MCF 10A (cell line): ENCODE measurements at regions not wholly inside any gene's neighbourhood (a gene's known extent, or its start where the extent isn't known, plus 50 kb on each side); places are given as distances from the start of the nearest gene placed in this dataset.

Source experiments
- BruUV-seq: library from RNA; stranded (reverse); fragments of 400-500 nt; replicated peaks from 2 replicates; lab custom pipeline; 2021; lab: Mats Ljungman, UMichigan
- CTCF ChIA-PET: fragments of 300-600 bp; sonication (Branson Sonifier 250); formaldehyde crosslinking; extraction: SDS; loops from one replicate; lab custom pipeline; 2021; ENCODE audit warnings: antibody characterized with exemption, inconsistent platforms; lab: Yijun Ruan, JAX
- POLR2A ChIA-PET: fragments of 300-600, 350-650 bp; sonication (Branson Sonifier 250); formaldehyde crosslinking; extraction: SDS; loops from one replicate; lab custom pipeline; 2020; ENCODE audit warnings: antibody characterized with exemption, inconsistent platforms; lab: Yijun Ruan, JAX
- DNase-seq: peaks from one replicate; pipeline ENCODE4 v3.0.0-alpha.2; 2018; ENCODE audit not compliant: unreplicated experiment
- H3K27ac Mint-ChIP-seq: one replicate; pipeline ENCODE4 v1.8.0; 2022; ENCODE audit warnings: mild to moderate bottlenecking, low read depth, mixed read lengths; ENCODE audit not compliant: unreplicated experiment
- H3K27me3 Mint-ChIP-seq: one replicate; pipeline ENCODE4 v1.8.0; 2022; ENCODE audit warnings: mixed read lengths; ENCODE audit not compliant: insufficient read depth, unreplicated experiment
- H3K36me3 Mint-ChIP-seq: one replicate; pipeline ENCODE4 v1.8.0; 2022; ENCODE audit warnings: mild to moderate bottlenecking, moderate library complexity, mixed read lengths; ENCODE audit not compliant: insufficient read depth, unreplicated experiment
- H3K4me1 Mint-ChIP-seq: one replicate; pipeline ENCODE4 v1.8.0; 2022; ENCODE audit warnings: mixed read lengths; ENCODE audit not compliant: insufficient read depth, unreplicated experiment
- H3K4me3 Mint-ChIP-seq: one replicate; pipeline ENCODE4 v1.8.0; 2022; ENCODE audit warnings: mild to moderate bottlenecking, moderate library complexity, mixed read lengths; ENCODE audit not compliant: unreplicated experiment
- H3K9me3 Mint-ChIP-seq: one replicate; pipeline ENCODE4 v1.8.0; 2022; ENCODE audit warnings: mixed read lengths; ENCODE audit not compliant: unreplicated experiment
- intact Hi-C: fragments of 100-400 bp; cut with micrococcal nuclease; formaldehyde crosslinking; loops from 2 replicates; pipeline ENCODE4 v1.14.1; 2022
- TF ChIP-seq, protein P1 (sequence below): fragments of 200-600 bp; IDR thresholded peaks from one replicate; pipeline ENCODE4 v1.8.0; 2022; ENCODE audit warnings: antibody characterized with exemption, mild to moderate bottlenecking; ENCODE audit not compliant: unreplicated experiment

DNA sequence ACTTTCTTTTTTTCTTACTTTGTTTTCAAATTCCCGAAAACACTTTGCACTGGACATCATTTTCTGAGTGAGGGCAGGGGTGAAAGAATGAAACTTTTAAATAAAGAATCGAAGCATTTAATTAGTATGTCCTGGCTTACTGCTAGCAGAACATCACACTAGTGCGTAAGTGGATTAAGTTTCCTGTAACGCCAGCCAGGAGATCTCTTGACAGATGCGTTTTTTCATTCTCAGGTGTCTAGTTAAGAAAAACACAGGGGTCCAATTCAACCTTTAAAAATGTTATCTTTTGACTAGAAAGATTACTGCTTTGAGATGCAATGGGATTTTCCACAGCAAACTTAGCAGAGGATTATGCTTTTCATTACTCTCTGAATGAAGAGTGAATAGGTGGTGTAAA is 858.8 kb upstream of the EPHA7 start:
- Mint-ChIP-seq H3K4me3 (no peak overlapping the region), H3K4me1 (no peaks in the 10 kb centered on the region), H3K36me3 (no peaks in the 10 kb centered on the region), H3K27ac (no peak overlapping the region), H3K27me3 (peaks cover 36% of the 10 kb centered on the region), H3K9me3 (no peaks in the 10 kb centered on the region)
- DNase-seq = no peak
- POLR2A ChIA-PET = no interaction called here
- intact Hi-C loops = no loop called here
- no TSS peak for BruUV-seq
- CTCF ChIA-PET = interaction anchor here (0.6 kb wide), 1 partner anchor 150 kb away, joined by 3 read pairs; no protein-coding TSS in a partner anchor
- TF ChIP-seq, protein P1, sequence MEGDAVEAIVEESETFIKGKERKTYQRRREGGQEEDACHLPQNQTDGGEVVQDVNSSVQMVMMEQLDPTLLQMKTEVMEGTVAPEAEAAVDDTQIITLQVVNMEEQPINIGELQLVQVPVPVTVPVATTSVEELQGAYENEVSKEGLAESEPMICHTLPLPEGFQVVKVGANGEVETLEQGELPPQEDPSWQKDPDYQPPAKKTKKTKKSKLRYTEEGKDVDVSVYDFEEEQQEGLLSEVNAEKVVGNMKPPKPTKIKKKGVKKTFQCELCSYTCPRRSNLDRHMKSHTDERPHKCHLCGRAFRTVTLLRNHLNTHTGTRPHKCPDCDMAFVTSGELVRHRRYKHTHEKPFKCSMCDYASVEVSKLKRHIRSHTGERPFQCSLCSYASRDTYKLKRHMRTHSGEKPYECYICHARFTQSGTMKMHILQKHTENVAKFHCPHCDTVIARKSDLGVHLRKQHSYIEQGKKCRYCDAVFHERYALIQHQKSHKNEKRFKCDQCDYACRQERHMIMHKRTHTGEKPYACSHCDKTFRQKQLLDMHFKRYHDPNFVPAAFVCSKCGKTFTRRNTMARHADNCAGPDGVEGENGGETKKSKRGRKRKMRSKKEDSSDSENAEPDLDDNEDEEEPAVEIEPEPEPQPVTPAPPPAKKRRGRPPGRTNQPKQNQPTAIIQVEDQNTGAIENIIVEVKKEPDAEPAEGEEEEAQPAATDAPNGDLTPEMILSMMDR = no peak

DNA sequence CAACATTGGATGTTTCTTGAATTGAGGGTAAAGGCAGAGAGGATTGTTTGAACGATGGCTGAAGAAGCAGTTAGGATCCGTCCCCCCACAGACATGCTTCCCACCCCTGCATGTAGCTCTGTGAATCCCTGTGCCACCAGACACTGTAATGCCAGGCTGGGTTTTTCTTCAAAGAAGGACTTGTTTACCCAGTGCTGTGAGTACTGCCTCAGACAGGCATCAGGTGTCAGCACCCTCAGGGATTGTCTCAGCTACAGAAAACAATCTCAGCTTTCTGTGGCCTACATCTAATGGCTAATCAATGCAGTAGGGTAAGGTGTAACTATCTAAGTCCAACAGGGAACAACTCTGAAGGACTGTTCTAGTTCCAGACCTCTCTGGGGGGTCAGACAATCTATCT is 853.0 kb upstream of the EPHA7 start:
- ChIA-PET CTCF (no interaction called here), POLR2A (no interaction called here)
- H3K4me1 Mint-ChIP-seq = no peaks in the 10 kb centered on the region
- no peak overlapping the region for H3K27ac Mint-ChIP-seq
- TF ChIP-seq, protein P1 = no peak
- H3K27me3 Mint-ChIP-seq = peaks cover 75% of the 10 kb centered on the region
- H3K9me3 Mint-ChIP-seq = no peaks in the 10 kb centered on the region
- DNase-seq = no peak
- no peak overlapping the region for H3K4me3 Mint-ChIP-seq
- H3K36me3 Mint-ChIP-seq = no peaks in the 10 kb centered on the region
- no TSS peak for BruUV-seq
- intact Hi-C loops = no loop called here

DNA sequence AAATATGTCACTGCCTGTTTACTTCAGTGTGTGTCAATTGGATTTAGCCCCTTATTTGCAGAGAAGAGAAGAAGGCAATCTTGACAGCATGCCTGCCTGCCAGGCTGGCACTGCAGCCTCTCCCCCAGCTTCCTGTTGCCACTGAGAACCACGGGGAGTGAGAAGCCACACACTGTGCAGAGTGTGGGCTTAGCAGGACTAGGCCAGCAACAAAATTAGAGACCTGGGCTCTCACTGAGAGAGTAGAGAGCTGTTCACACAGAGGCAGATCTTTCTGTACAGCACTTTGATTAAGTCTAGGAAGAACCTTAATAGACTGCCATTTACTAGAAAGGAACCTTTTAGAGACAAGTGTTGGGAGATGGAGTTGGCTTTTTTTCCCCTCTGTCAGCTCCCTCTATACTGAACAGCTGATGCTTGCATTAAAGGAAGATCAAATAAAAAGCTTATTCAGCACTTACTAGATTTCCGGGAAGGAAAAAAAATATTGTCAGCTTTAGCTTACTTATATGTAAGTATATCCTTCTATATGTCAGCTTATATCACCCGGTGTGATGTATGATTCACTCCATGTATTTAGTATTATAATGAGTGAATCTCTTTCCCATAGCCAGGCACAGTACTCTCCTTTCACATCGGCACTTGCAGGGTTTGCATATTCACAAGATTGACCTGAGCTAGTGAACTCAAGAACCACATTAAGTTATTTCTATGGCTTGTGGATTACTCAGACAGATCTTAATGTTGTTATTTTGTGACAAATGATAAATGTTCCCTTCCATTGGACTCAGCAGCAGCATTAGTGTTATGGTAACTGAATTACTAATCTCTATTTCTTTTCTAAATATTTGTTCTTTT is 851.0 kb upstream of the EPHA7 start:
- peaks cover 6% of the 10 kb centered on the region for H3K9me3 Mint-ChIP-seq
- TF ChIP-seq, protein P1 = no peak
- H3K27ac Mint-ChIP-seq = no peak overlapping the region
- BruUV-seq = no TSS peak
- peaks cover 86% of the 10 kb centered on the region for H3K27me3 Mint-ChIP-seq
- no peak for DNase-seq
- no peaks in the 10 kb centered on the region for H3K4me1 Mint-ChIP-seq
- ChIA-PET CTCF (no interaction called here), POLR2A (no interaction called here)
- H3K4me3 Mint-ChIP-seq = no peak overlapping the region
- no peaks in the 10 kb centered on the region for H3K36me3 Mint-ChIP-seq
- intact Hi-C loops = no loop called here

DNA sequence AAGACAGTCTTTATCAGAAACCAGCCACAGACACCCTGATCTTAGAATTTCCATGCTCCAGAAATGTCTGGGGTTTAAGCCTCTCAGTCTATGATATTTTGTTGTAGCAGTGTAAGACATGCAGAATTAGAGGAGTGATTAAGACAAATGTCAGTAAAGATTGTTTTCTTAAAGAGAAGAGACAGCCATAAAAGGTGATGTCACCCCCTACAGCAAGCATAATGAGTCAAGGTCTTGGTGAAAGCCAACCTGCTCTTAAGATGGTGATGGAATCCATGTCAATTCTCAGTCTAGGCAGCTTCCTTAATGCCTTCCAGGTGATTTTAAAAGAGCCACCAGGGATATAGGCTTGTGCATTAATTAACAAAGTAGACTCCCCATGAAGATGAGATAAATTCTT is 849.9 kb upstream of the EPHA7 start:
- no peak overlapping the region for H3K27ac Mint-ChIP-seq
- CTCF ChIA-PET = no interaction called here
- no peak for DNase-seq

More for the DNA sequence above, 849.9 kb upstream of the EPHA7 start:
- POLR2A ChIA-PET = no interaction called here
- intact Hi-C loops = no loop called here
- Mint-ChIP-seq H3K27me3 (peaks cover 89% of the 10 kb centered on the region), H3K4me1 (no peaks in the 10 kb centered on the region), H3K4me3 (no peak overlapping the region), H3K9me3 (peaks cover 15% of the 10 kb centered on the region), H3K36me3 (no peaks in the 10 kb centered on the region)
- TF ChIP-seq, protein P1 = no peak
- BruUV-seq = no TSS peak
